Pons (tissue), 1 donor: ENCODE measurements at regions not wholly inside any gene's neighbourhood (a gene's known extent, or its start where the extent isn't known, plus 50 kb on each side); places are given as distances from the start of the nearest gene placed in this dataset.
"Not testable (repeated sequence)": the region's sequence is repeated elsewhere in the genome, so short reads cannot be mapped to it uniquely, and the experiment has no call there.

Experiments
- DNase-seq: peaks from one replicate; pipeline ENCODE4 v3.0.0-alpha.2; 2016; ENCODE audit warnings: low spot score

- no peak for DNase-seq
Measured at GRCh38 chr1:189563784-189564183, 913.9 kb downstream of the BRINP3 start.

DNA sequence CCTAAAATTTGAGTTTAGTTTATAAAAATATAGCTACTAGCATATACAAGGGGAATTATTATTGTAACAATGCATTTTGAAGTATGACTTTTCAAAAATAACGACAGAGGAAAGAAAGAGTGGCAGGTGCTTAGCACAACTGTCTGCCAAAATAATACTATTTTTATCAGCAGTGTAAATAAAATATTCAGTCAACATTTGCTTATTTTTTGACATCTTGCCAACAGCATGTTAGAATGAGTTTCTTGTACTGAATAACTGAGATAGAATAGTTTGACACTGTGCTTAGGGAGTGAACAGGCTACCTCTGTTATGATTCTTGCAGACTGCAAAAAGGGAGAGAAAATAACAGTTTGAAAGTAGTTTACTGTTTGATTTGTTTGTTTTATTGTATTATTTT, 909.8 kb downstream of the BRINP3 start:
- DNase-seq: no peak

DNA sequence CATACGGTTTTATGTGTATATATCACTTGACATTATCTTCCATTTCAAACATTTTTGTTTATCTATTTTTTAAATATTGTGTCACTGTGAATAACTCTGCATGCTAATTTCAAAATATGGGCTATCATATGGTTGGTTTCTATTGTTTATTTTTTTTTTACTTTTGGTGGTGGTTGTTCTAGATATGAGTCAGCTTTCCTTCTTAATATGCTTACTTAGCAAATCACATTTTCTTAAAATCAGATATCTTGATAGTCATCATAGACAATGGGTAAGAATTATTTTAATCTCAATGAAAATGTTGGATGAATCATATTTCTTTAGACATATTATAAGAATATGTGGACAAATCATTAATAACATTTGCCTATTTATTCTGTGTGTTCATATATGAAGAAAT, 881.5 kb downstream of the BRINP3 start:
- no peak for DNase-seq

- DNase-seq: no peak
Measured at GRCh38 chr1:189597083-189597482, 880.6 kb downstream of the BRINP3 start.

GRCh38 chr1:189605226-189605625, 872.4 kb downstream of the BRINP3 start:
- DNase-seq: no peak

DNA sequence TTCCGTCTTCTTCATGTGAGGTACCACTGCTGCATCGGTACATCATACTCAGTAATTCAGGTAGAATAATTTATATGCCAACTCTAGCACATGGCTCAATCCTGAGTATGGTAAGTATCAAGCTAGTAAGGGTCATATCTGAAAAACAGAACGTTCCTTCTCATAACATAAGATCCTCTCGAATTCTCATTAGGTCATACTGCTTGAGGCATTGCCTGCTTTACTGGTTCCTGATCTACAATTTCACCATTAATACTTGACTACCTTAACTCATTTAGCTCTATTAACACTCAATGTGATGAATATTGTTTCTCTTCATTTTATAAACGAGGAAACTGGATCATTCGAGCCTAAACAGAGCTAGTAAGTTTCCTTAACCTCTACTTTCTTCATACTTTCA, 871.6 kb downstream of the BRINP3 start:
- no peak for DNase-seq

- DNase-seq: no peak
Measured at GRCh38 chr1:189606795-189607476, 870.7 kb downstream of the BRINP3 start.

DNA sequence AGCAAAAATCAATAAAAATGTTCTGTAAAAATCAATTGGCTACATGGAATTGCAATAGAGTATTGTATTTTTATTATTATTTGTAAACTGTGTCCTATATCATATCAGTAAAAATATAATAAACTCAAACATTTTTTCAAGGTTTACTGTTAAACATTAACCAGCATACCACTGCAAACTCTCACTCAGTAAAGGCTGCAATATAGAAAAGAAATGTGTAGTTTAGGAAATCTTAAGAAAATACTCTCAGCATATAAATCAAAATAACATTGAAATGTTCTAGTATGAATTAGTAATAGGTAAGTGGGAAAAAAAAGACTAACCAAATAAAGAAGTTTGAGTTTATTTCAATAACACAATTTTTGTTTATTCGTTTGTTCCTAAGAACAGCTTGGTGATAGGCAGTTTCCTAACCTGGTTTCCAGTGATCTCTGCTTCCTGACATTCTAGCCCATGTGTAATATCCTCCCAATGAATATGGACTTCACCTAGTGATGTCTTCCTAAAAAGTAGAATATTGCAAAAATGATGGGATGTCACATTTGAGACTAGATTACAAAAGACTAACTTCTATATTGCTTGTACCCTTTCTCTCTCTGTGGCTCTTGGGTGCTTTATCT, 870.1 kb downstream of the BRINP3 start:
- no peak for DNase-seq

DNA sequence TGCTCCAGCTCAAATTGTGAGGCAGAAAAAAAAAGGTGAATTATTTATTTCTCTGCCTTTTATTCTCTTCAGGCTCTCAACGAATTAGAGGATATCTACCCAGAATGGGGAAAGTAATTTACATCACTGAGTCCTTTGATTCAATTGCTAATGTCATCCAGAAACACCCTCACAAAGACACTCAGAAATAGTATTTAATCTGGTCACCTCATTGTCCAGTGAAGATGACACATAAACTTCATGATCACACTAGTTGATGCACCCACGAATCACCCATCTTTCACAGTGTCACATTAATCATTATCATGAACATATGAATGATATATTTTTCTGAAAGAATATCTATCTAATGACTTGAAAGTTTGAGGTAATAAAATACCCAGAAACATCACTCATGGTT, 868.5 kb downstream of the BRINP3 start:
- DNase-seq: no peak

DNA sequence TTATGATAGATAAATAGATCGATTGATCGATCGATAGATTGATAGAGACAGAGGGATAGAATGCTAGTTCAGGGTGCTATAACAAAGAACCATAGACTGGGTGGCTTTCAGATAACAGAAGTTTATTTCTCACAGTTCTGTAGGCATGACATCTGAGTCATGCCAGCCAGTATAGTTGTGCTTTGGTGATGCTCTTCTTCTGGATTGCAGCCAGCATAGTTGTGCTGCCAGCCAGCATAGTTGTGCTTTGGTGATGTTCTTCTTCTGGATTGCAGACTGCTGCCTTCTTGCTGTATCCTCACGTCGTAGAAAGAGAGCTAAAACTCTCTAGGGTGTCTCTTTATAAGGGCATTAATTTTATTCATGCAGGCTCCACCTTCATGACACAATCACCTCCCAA, 860.8 kb downstream of the BRINP3 start:
- no peak for DNase-seq

DNA sequence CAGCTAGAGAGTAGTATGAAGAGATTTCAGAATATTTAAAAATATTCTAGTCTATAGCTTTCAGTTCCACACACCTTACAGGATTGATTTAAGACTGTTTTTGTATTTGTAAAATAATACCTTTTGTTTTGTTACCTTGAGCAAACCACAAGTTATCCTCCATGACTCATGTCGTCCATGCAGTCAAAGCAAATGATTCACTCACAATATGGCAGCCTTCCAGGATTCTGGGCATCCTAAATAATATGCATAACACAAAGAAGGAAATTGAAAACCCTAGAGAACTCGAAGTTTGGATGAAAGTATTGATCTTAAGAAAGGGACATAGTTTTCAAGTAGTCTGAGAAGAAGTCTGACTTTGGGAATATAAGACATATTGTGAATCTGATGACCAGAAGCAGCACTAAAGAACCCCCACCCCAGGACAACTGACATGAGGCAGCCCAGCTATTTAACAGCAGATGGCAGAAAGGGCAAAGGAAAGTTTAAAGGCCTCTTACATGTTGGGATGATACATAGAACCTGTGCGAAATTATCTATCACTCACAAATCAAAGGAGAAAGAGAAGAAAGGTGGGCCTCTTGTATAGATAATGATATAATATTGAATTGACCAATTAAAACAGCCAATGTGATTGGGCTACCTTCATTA, 857.9 kb downstream of the BRINP3 start:
- peak; percentile 3 for DNase-seq

DNA sequence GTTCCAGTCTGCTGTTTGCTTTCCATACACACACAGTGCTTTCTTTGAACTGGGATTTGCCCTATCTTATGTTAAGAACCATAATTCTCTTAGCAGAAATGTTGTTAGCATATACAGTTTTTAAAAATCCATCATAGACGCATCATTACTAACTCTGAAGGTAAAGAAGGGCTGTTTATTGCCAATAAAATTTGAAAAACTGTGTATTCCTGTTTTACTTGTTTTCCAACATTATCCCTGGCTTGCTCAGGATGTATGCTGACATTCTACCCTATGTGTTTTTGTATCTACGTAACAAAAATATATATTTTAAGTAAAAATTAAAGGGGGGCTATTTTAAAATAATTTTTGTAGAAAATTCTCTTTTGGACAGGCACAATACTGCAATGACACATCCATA, 857.2 kb downstream of the BRINP3 start:
- DNase-seq: no peak

GRCh38 chr1:189623336-189623735, 854.3 kb downstream of the BRINP3 start:
- DNase-seq: no peak

DNA sequence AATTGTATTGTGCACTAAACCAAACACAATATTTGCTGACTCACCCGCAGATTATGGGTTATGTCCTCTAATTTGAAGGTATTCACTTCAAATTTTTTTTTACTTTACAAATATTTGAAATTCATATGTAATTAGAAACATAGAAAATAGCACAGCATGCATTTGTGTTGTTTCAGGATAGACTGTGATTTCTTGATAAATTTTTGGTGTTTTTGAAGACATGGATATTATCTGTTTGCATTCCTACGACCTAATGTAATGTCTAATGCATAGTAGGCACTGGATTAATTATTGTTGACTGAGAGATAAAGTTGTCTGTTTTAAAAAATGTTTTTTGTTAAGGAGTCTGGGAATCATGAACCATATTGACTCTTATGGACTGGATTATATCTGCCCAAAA, 850.2 kb downstream of the BRINP3 start:
- DNase-seq: no peak

GRCh38 chr1:189628857-189629256, 848.8 kb downstream of the BRINP3 start:
- no peak for DNase-seq

GRCh38 chr1:189633658-189634057, 844.0 kb downstream of the BRINP3 start:
- no peak for DNase-seq

- no peak for DNase-seq
Measured at GRCh38 chr1:189637041-189637440, 840.6 kb downstream of the BRINP3 start.

- not testable (repeated sequence) for DNase-seq
Measured at GRCh38 chr1:189644156-189644555, 833.5 kb downstream of the BRINP3 start.

GRCh38 chr1:189644970-189645369, 832.7 kb downstream of the BRINP3 start:
- no peak for DNase-seq

DNA sequence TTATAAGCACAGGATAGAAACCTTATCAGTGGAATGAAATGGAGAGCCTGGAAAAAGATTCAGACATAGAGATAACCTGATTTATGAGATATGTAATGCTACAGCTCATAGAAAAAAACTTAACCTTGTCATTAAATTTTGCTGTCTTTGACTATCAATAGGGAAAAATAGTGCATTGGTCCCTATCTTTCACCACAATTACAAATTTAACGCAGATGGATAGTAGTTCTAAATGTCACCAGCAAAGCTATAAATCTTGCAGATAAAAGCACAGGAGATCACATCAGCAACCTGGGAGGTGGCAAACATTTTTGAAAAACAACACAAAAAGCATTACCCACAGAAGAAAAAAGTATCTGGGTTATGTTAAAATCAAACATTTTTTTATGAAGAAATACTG, 831.6 kb downstream of the BRINP3 start:
- DNase-seq: no peak

GRCh38 chr1:189654906-189655305, 822.8 kb downstream of the BRINP3 start:
- DNase-seq: no peak

DNA sequence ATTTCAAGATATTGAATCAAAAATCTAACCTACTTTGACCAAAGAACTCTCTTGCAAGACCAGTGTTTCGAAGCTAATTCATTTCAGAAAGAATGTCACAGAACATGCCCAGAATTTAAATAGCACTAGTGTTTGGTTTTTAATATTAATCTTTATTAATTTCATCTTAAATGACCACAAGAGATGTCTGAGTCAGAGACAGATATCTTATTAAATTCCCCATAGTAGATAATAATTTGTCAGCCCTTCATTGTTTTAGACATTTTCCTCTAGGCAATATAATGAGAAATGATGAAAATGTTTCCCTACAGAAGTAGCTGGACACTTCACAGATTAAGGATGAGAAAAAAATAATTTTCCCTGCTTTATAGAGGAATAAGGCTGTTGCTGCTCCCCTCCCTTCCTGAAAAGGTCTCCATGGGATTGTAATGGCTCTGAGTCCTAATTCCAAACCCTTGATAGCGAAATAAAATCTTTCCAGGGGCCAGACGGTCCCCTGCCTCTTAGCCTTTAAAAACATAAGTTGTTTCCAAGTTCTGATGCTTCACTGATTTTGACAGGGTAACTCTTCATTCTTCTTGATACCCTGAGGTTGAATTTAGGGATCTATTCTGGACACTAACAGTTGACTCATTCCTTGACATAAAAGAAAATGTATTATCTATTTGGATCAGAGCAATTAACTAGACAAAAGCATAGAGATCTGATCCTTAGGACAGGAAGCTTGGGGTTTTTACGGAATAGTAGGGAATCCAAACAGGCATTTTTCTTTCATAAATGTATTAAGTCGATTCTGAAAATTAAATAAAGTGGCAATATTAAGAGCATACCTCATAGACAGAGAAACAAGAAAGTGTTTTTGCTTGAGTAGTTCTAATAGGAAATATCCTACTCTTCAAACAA, 820.8 kb downstream of the BRINP3 start:
- no peak for DNase-seq

DNA sequence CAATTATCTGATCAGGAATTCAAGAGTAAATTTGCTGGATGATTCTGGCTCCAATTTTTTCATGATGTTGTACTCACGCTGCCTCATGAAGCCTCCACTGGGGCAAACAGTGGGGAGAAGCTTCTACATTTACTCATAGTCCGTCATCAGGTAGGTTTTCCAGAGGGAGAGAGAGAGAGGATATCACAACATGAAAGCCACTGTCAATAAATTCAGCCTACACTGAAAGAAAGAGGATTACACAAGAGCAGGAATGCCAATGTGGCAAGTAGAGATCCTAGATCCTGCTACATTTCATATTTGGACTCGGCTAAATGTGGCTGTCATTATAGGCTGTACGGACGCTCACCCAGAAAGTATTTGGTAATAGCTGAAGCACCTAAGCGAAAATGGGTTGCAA, 819.9 kb downstream of the BRINP3 start:
- no peak for DNase-seq
